ENCODE measurements at regions not wholly inside any gene's neighbourhood (a gene's known extent, or its start where the extent isn't known, plus 50 kb on each side); places are given as distances from the start of the nearest gene placed in this dataset.
"Not testable (repeated sequence)": the region's sequence is repeated elsewhere in the genome, so short reads cannot be mapped to it uniquely, and the experiment has no call there.

DNA sequence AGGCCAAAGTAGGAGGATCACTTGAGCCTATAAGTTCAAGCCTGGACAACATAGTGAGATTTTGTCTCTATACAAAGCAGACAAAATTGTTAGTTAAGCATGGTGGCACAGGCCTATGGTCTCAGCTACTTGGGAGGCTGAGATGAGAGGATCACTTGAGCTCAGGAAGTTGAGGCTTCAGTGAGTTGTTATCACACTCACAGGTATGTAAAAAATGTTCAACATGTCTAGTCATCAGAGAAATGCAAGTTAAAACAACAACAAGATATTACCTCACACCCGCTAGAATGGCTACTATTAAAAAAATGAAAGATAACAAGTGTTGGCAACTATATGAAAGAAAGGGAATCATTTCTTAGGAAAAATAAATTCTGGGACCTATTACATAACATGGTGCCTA lies 341.5 kb upstream of the ST8SIA4 start:
- no peak for DNase-seq (ENCODE audit: low read depth in 2 of 2)

DNA sequence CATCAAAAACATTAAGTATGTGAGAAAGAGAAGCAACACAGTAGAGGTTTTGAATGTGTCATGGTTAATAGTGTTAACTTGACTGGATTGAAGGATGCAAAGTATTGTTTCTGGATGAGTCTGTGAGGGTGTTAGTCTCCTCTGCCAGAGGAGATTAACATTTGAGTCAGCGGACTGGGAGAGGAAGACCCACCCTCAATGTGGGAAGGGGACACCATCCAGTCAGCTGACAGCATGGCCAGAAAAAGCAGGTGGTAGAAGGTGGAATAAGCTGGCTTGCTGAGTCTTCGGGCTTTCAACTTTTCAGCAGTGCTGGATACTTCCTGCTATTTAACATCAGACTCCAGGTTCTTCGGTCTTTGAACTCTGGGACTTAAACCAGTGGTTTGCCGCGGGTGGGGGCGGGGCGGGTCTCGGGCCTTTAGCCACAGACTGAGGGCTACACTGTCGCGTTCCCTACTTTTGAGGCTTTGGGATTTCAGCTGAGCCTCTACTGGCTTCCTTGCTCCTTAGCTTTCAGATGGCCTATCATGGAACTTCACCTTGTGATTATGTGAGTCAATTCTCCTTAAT lies 309.9 kb upstream of the ST8SIA4 start:
- DNase-seq (ENCODE audit: low read depth in 2 of 2): no peak

DNA sequence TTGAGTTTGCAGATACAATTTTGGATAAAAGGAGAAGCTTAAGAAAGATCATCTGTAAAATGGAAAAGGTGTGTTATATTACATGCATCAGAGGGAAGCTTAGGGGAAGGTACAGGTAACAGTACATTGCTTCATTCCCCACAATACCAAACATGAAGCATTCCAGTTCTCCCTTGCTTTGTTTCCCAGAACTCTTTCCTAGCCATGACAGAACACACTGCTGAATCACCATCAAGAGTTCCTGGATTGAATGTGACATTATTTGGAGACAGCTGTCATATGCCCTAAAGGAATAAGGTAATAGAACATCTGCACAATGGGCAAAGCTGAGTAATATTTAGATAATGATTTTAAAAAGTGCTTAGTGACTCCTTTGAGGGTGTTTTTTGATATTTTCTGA lies 303.5 kb upstream of the ST8SIA4 start:
- DNase-seq (ENCODE audit: low read depth in 2 of 2): no peak

DNA sequence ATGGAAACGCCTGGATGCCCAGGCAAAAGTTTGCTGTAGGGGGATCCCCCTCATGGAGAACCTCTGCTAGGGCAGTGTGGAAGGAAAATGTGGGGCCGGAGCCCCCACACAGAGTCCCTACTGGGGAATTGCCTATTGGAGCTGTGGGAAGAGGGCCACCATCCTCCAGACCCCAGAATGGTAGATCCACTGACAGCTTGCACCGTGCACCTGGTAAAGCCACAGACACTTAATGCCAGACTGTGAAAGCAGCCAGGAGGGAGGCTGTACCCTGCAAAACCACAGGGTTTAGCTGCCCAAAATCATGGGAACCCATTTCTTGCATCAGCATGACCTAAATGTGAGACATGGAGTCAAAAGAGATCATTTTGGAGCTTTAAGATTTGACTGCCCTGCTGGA lies 302.0 kb upstream of the ST8SIA4 start:
- not testable (repeated sequence) for DNase-seq (ENCODE audit: low read depth in 2 of 2)

DNA sequence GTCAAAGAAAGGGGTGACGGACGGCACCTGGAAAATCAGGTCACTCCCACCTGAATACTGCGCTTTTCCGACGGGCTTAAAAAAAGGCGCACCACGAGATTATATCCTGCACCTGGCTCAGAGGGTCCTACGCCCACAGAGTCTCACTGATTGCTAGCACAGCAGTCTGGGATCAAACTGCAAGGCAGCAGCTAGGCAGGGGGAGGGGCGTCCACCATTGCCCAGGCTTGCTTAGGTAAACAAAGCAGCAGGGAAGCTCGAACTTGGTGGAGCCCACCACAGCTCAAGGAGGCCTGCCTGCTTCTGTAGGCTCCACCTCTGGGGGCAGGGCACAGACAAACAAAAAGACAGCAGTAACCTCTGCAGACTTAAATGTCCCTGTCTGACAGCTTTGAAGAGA lies 277.3 kb upstream of the ST8SIA4 start:
- DNase-seq (ENCODE audit: low read depth in 2 of 2): not testable (repeated sequence)

DNA sequence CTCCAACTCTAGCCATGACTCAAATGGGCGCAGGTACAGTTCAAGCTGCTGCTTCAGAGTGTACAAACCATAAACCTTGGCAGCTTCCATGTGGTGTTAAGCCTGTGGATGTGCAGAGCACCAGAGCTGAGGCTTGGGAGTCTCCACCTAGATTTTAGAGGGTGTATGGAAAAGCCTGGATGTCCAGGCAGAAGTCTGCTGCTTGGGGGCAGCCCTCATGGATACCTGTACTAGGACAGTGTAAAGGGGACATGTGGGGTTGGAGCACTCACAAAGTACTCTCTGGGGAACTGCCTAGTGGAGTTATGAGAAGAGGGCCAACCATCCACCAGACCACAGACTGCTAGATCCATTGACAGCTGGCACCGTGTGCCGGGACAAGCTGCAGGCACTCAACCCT lies 273.5 kb upstream of the ST8SIA4 start:
- DNase-seq (ENCODE audit: low read depth in 2 of 2): no peak

DNA sequence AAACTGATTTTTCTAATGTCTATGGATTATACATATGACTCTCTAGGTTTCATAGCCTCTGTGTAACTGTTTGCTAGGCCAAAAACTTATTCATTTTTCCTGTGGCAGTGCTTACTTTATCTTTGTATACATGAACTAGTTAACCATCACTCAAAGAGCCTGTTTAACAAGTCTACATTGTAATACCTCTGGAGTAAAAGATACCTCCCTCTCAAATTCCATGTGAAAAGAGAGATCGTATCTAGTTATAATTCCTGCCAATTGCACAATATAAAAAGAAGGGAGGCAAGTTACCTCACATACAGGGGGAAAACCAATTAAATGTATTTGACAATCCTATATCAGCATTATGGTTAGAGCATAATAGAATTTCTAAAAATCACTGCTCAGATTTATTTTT lies 271.9 kb upstream of the ST8SIA4 start:
- no peak for DNase-seq (ENCODE audit: low read depth in 2 of 2)

DNA sequence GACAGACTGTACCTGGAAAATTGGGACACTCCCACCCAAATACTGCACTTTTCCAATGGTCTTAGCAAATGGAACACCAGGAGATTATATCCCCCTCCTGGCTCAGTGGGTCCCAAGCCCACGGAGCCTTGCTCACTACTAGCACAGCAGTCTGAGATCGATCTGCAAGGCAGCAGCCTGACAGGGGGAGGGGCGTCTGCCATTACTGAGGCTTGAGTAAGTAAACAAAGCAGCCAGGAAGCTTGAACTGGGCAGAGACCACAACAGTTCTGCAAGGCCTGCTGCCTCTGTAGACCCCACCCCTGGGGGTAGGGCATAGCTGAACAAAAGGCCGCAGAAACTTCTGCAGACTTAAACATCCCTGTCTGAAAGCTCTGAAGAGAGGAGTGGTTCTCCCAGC lies 260.0 kb upstream of the ST8SIA4 start:
- no peak for DNase-seq (ENCODE audit: low read depth in 2 of 2)

DNA sequence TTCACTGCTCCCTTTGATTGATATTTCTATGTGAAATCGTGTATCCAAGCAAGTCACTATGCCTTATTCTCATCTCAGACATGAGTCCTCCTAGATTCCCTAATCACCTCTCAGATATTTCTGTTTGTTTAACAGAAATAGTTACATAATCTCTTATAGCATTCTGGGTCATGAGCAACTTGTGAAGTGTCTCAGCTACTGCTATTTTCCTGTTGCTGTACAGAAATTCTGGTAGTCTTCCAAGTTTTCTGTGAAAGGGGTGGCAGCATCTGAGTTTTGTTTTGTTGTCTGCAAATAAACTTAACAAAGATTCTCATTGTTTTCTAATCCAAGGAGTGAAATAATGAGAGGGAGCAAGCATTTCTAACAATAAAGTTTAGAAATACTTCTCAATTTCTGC lies 256.9 kb upstream of the ST8SIA4 start:
- DNase-seq (ENCODE audit: low read depth in 2 of 2): no peak

DNA sequence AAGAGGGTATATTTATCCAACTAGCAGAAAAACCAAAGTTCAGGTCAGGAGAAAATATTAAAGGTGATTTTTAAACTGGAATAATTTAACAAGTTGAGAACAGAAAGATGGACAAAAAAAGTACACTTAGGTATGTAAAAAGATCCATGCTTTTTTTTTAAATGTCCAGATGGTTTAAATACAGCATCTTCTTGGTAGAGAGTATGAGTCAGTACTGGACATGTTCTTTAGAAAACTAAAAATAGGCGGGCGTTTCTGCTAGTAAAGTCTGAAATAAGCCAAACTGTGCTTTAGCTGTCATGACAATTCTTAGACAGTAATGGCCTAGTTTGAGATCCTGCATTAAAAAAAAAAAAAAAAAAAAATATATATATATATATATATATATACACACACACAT lies 255.9 kb upstream of the ST8SIA4 start:
- no peak for DNase-seq (ENCODE audit: low read depth in 2 of 2)

DNA sequence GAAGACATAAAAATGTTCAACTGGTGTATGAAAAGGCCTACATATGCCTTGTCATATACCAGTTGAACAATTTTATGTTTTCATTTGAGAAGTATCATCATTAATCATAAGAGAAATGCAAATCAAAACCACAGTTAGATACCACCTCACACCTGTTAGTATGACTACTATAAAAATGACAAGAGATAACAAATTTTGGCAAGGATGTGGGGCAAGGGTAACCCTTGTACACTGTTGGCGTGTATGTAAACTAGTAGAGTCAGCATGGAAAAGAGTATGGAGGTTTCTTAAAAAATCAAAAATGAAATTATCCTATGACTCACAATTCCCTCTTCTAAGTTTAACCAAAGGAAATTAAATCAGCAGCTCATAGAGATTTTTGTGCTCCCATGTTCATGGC lies 250.4 kb upstream of the ST8SIA4 start:
- no peak for DNase-seq (ENCODE audit: low read depth in 2 of 2)

DNA sequence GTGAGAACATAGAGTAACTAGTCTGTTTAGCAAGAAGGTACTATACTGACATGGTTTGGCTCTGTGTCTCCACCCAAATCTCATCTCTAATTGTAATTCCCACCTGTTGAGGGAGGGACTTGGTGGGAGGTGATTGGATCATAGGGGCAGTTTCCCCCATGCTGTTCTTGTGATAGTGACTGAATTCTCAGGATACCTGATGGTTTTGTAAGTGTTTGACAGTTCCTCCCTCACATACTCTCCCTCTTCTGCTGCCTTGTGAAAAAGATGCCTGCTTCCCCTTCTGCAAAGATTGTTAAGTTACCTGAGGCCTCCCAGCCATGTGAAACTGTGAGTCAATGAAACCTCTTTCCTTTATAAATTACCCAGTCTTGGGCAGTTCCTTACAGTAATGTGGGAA lies 240.4 kb upstream of the ST8SIA4 start:
- no peak for DNase-seq (ENCODE audit: low read depth in 2 of 2)

DNA sequence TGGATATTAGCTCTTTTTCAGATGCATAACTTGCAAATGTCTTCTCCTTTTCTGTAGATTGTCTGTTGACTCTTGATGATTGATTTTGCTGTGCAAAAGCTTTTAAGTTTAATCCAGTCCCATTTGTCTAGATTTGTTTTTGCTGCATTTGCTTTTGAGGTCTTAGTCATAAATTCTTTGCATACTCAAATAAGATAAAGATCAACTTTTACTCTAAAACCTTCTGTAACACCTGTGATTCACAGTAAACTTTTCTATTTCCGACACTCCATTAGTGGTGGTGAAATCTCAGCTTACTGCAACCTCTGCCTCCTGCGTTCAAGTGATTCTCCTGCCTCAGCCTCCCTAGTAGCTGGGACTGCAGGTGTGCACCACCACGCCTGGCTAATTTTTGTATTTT lies 239.0 kb upstream of the ST8SIA4 start:
- DNase-seq (ENCODE audit: low read depth in 2 of 2): no peak

DNA sequence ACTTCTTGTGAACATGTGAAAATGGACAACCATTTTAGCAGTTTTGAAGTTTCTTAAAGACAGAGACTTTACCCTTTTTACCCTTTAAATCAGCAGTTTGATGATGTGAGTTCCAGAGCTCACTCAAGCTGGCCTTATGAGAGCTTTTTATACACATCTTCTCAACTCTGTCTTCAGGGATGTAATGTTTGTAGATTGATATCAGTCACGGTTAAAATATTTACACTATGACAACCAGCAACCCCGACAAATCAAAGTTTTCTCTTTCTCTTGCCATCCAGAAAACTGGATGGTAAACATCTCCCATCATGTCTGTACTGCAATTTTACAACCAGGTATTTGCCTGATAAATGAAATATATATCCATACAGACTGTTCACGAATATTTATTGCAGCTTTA lies 233.4 kb upstream of the ST8SIA4 start:
- DNase-seq (ENCODE audit: low read depth in 2 of 2): no peak

DNA sequence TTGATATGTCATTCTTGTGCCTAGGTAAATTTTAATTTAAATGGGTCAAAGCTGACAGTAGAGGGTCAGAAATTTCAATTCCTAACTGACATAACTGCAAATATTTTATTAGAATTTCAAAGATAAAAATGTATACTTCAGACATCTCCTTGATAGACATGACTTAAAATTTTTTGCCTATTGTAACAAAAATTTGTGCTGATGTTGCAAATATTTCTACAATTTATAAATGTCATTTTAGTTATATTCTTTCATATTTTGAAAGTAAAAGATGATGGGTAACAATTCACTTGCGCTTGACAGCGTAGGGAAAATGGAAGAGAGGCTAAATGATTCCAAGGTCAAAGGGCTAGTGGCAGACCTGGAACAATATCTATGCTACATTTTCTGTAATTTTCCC lies 220.3 kb upstream of the ST8SIA4 start:
- no peak for DNase-seq (ENCODE audit: low read depth in 2 of 2)

DNA sequence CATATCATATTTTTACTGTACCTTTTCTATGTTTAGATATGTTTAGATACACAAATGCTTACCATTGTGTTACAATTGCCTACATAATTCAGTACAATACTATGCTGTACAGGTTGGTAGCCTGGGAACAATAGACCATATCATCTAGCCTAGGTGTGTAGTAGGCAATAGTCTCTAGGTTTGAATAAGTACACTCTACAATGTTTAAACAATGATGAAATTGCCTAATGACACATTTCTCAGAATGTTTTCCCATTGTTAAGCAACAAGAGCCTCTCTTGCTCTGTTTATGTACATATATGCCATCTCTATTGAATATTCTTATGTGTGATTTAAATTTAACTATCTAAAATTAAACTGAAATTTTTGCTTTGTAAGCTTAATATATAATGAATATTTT lies 209.6 kb upstream of the ST8SIA4 start:
- DNase-seq (ENCODE audit: low read depth in 2 of 2): no peak

DNA sequence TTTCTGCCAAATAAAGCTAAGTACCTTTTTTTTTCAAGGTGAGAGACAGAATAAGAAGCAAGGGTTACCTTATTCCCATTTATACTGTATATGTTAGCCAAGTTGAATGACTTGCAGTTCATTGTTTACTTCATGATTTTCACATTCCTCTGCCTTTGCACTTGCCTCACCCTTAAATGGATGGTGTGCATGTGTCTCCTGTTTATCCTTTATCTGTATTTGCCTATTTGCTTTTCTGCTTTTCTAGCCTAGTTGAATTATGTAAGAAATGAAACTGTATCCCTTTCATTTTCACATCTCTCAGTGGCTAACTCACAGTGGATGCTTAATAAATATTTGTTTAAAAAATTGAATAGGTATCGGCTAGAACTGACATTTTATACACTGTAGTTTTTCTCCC lies 200.8 kb upstream of the ST8SIA4 start:
- DNase-seq (ENCODE audit: low read depth in 2 of 2): no peak

DNA sequence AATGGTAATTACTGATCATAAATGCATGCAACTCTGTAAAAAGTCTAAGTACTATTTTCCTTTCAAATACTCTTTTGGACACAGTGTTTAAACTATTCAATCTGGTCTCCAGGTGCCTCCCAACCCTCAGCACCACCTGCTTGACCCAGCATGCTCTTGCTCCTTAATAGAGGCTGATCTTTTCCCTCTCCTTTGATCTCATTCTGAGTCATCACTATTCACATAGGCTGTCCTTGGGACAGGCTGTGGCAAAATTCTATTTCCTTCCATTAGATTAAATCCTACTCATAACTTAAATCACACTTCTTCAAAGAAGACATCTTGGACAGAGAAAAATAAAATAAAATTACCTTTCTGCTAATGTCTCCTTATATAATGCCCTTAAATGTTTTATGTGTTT lies 199.4 kb upstream of the ST8SIA4 start:
- no peak for DNase-seq (ENCODE audit: low read depth in 2 of 2)

DNA sequence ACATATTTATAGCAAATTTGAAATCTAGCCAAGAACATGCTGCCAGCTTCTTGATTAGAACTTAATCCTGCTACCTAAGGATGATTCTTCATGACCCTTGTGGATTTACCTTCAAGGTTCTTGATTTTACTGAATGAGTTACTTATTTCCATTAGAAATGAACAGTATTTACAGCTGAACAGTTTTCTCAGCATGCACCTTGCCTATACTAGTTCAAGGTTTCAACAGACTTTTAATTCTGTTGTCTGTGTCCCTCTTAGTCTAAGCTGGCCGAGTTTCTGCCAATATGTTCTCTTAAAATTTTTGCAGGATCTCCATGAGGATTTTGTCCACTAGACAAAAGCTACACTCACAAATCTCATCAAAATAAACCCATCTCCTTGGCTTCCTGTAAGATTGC lies 188.8 kb upstream of the ST8SIA4 start:
- no peak for DNase-seq (ENCODE audit: low read depth in 2 of 2)

DNA sequence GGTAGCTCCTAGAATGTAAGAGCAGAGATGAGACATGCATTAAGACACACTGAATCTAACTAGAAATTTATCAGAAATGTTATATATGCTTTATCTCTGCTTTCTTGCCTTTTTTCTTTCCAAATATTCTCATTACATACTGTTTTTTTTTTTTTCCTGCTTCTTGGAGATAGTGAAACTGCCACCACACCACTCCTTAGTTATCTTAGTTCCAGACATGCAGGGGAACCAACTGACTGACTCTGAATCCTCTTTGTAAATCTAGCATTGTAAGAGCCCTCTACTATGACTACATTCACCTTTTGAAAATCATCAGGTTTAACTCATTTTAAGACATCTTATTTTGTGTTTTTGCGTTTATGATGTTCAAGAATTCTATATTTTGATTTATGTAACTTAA lies 181.3 kb upstream of the ST8SIA4 start:
- DNase-seq (ENCODE audit: low read depth in 2 of 2): no peak

DNA sequence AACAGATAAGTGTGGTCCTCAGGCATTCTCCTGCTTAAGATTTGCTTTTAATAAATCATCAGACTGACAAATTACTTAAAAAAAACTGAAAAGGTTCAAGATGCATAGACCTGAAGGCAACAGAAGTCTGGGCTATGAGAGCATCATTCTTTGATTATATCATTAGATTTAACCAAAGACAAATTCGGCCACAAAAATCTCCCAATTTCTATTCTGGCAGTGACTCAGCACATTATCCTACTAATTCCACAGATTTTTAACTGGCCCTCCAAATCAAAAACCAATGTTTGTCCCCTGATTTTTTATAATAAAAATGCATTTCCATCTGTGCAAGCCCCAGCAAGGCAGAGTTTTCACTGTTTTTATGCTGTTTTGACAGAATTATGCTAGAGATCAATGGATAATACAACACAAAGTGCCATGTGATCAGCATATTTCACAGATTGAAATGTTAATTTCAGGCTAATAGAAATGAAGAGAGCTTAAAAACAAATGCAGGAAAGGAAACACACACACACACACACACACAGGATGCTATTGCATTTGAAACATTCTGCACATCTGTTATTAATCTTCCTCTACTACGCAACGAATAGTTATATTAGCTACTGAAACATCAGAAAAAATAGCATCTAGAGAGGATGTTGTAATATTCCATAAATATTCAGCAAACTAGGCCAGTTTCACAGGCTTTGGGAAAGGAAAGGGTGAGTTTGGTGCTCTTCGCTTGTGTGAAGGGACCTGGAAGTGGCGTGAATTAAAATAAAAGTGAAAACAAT lies 177.6 kb upstream of the ST8SIA4 start:
- DNase-seq (ENCODE audit: low read depth in 2 of 2): no peak

DNA sequence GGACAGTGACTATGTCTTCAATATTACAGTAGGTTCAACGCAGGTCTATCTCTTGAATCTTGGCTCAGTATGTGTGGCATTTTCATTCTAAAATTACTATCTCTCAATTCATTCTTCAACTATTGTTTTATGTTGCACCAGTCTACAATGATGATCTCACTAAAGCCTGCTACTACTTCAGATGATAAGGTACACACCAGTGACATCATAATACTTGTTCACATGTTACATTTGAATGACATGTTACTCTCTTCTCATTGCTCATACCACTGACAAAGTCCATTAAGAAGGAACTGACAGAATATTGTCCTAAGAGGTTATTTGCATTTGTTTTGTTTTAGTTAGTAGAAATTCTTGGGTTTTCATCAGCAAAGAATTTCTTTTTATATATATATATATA lies 165.2 kb upstream of the ST8SIA4 start:
- DNase-seq (ENCODE audit: low read depth in 2 of 2): no peak

DNA sequence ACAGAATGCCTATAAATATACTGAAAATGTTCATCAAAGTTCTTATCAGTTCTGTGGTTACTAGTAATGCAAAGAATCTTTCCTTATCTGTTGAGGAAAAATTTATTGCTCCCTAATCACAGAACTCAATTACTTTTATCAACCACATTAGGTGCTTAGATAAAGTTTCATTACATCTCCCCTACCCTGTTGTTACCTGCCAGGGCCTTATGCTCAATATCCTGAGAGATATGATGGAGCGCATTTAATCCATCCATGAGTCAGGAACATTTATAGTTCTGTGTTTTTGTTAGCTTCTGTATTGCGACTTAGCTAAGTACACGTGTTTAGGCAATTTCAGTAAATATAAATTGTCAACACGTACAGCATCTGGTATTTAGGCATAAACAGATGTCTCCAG lies 164.3 kb upstream of the ST8SIA4 start:
- DNase-seq (ENCODE audit: low read depth in 2 of 2): no peak

DNA sequence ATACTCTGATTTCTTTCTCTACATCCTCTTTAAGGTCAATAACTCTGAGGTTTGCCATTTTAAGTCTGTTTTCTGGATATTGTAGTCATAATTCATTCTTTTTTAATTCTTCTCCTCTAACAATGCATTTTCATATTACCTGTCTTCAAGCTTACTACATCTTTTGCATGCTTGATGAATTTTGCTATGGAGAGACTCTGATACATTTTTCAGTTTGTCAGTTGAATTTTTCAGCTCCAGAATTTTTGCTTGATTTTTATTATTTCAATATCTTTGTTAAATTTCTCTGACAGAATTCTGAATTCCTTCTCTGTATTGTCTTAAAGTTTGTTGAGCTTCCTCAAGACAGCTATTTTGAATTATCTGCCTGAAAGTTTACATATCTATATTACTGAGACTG lies 159.8 kb upstream of the ST8SIA4 start:
- no peak for DNase-seq (ENCODE audit: low read depth in 2 of 2)
